GM12874 (cell line): ENCODE measurements at regions not wholly inside any gene's neighbourhood (a gene's known extent, or its start where the extent isn't known, plus 50 kb on each side); places are given as distances from the start of the nearest gene placed in this dataset.

ENCODE experiments used
- CTCF ChIP-seq: IDR thresholded peaks from 2 replicates; pipeline ENCODE4 v1.5.1; 2011; ENCODE audit warnings: low read depth, mild to moderate bottlenecking, control low read depth, low read length, moderate library complexity; ENCODE audit not compliant: insufficient read depth

- TF ChIP-seq CTCF = no peak
These were observed 436.6 kb downstream of the SHISA9 start for GRCh38 chr16:13338044-13338443.

GRCh38 chr16:13342675-13343074 is 441.3 kb downstream of the SHISA9 start:
- TF ChIP-seq CTCF = no peak

GRCh38 chr16:13344001-13344400 is 442.6 kb downstream of the SHISA9 start:
- TF ChIP-seq CTCF = no peak

- TF ChIP-seq CTCF = no peak
These were observed 447.0 kb downstream of the SHISA9 start for GRCh38 chr16:13348416-13348815.

- no peak for TF ChIP-seq CTCF
These were observed 448.6 kb downstream of the SHISA9 start for GRCh38 chr16:13350000-13350399.

GRCh38 chr16:13351181-13351580 is 449.8 kb downstream of the SHISA9 start:
- no peak for TF ChIP-seq CTCF

GRCh38 chr16:13351601-13352217 is 450.3 kb downstream of the SHISA9 start:
- no peak for TF ChIP-seq CTCF
